ENCODE measurements at regions not wholly inside any gene's neighbourhood (a gene's known extent, or its start where the extent isn't known, plus 50 kb on each side); places are given as distances from the start of the nearest gene placed in this dataset.
"Not testable (repeated sequence)": the region's sequence is repeated elsewhere in the genome, so short reads cannot be mapped to it uniquely, and the experiment has no call there.

DNA sequence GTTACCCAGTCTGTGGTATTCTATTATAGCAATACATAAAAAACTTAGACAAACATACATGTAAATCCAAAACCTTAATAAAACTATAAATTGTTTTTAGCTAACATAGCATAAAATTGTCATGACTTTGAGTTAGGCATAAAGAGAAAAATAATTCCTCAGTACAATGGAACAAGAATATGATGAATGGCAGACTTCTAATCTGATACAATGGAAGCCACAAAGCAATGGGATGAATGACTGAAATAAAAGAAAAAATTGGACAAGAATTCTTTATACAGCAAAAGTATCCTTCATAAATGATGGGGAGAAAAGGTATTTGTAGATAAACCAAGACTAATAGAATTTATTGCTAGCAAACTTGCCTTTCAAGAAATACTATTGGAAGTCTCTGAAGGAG lies 524.2 kb downstream of the GABRG2 start:
- intact Hi-C loops (cut with DNase I; ENCODE audit: low total_unique reads) = no loop called here
- DNase-seq (ENCODE audit: low spot score in 2 of 2) = no peak

DNA sequence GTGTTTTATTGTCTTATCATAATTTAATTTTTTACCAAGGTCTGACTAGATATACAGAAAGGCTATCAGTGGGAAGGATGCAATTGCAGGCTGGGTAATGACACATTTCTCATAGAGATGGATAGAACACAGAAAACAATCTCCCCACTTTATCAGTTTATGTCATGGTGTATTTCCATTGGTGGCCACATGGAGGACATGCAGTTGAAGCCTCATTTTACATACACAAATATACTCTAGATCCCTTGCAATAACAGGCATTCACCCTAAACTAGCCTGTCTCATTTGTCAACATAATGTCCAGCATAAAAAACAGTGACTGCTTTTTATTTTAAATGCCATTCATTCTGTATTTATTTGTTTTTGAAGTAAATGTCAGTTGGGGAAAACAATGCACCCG lies 526.3 kb downstream of the GABRG2 start:
- DNase-seq (ENCODE audit: low spot score in 2 of 2) = no peak
- intact Hi-C loops (cut with DNase I; ENCODE audit: low total_unique reads) = no loop called here
- no peak for TF ChIP-seq POLR2A (IDR thresholded peaks at IDR 0.05)
- TF ChIP-seq, protein P1, sequence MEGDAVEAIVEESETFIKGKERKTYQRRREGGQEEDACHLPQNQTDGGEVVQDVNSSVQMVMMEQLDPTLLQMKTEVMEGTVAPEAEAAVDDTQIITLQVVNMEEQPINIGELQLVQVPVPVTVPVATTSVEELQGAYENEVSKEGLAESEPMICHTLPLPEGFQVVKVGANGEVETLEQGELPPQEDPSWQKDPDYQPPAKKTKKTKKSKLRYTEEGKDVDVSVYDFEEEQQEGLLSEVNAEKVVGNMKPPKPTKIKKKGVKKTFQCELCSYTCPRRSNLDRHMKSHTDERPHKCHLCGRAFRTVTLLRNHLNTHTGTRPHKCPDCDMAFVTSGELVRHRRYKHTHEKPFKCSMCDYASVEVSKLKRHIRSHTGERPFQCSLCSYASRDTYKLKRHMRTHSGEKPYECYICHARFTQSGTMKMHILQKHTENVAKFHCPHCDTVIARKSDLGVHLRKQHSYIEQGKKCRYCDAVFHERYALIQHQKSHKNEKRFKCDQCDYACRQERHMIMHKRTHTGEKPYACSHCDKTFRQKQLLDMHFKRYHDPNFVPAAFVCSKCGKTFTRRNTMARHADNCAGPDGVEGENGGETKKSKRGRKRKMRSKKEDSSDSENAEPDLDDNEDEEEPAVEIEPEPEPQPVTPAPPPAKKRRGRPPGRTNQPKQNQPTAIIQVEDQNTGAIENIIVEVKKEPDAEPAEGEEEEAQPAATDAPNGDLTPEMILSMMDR (IDR thresholded peaks at IDR 0.05) = no peak
- no peak for TF ChIP-seq POLR2AphosphoS5 (IDR thresholded peaks at IDR 0.05)
- H3K4me3 ChIP-seq = no peak overlapping the region
- no peak overlapping the region for H3K27ac ChIP-seq
- H3K9me3 ChIP-seq = no peaks in the 10 kb centered on the region
- H3K4me1 ChIP-seq = no peaks in the 10 kb centered on the region
- H3K27me3 ChIP-seq = no peaks in the 10 kb centered on the region
- no peaks in the 10 kb centered on the region for H3K36me3 ChIP-seq

More for the DNA sequence above, 524.2 kb downstream of the GABRG2 start:
- no peak overlapping the region for H3K27ac ChIP-seq
- H3K27me3 ChIP-seq = no peaks in the 10 kb centered on the region
- H3K36me3 ChIP-seq = no peaks in the 10 kb centered on the region
- TF ChIP-seq POLR2A (IDR thresholded peaks at IDR 0.05) (no peak), POLR2AphosphoS5 (IDR thresholded peaks at IDR 0.05) (no peak)
- TF ChIP-seq, protein P1 (IDR thresholded peaks at IDR 0.05) = no peak
- no peak overlapping the region for H3K4me3 ChIP-seq
- no peaks in the 10 kb centered on the region for H3K4me1 ChIP-seq
- H3K9me3 ChIP-seq = no peaks in the 10 kb centered on the region

DNA sequence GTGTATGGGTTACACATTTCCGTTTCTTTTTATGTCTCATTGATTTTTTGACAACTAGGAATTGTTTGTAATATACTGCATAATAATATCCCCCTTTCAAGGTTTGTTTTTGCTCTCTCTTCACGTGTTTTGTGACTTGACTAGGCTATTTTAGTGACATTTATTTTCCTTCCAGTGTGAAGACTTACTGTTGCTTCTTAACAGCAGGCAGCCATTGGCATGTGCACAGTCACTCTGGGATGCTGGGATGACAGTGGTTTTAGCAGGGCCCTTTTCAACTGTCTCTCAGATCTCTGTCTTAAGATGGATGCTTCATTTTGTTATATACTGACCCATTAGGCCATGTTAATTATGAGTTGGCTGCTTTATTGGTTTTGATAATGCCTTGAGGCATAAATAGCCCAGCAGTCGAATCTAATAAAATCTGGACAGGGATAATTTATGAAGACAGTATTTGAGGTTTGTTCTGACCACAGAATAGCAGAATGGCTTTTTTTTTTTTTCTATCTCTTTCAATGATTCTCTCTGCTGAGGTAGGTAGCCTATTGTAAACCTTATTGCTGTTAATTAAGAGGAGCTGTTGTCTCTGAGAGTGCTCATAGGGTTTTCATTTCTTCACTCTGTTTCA lies 536.0 kb downstream of the GABRG2 start:
- Histone ChIP-seq H3K27ac (no peak overlapping the region), H3K27me3 (no peaks in the 10 kb centered on the region), H3K36me3 (no peaks in the 10 kb centered on the region), H3K9me3 (peaks cover 0 to 11% of the 10 kb centered on the region in 2 donors), H3K4me3 (no peak overlapping the region), H3K4me1 (no peaks in the 10 kb centered on the region)
- TF ChIP-seq POLR2AphosphoS5 (IDR thresholded peaks at IDR 0.05) (no peak), POLR2A (IDR thresholded peaks at IDR 0.05) (no peak)
- TF ChIP-seq, protein P1 (IDR thresholded peaks at IDR 0.05) = no peak
- no peak for DNase-seq (ENCODE audit: low spot score in 2 of 2)
- intact Hi-C loops (cut with DNase I; ENCODE audit: low total_unique reads) = no loop called here

DNA sequence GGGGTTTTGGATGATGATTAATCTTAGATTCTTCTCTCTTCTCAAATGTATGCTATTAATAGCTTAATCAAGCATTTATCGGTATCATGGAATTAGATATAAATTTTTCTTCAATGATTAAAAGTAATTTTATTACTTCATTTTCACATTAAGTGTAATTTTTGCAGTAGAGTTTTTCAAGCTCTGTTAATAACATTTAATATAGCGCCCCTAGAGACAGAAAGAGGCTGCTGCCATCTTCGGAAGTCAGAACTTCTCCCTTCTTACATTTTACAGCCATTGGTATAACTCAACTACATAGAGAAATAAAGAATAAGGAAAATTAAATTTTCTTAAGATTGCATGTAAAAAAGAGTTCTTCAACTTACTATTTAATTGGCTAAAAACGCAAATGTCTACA lies 540.3 kb downstream of the GABRG2 start:
- intact Hi-C loops (cut with DNase I; ENCODE audit: low total_unique reads) = no loop called here
- Histone ChIP-seq H3K9me3 (no peaks in the 10 kb centered on the region), H3K4me3 (no peak overlapping the region), H3K27ac (no peak overlapping the region), H3K36me3 (no peaks in the 10 kb centered on the region), H3K27me3 (no peaks in the 10 kb centered on the region), H3K4me1 (no peaks in the 10 kb centered on the region)
- DNase-seq (ENCODE audit: low spot score in 2 of 2) = no peak
- TF ChIP-seq POLR2A (IDR thresholded peaks at IDR 0.05) (no peak), POLR2AphosphoS5 (IDR thresholded peaks at IDR 0.05) (no peak)
- TF ChIP-seq, protein P1 (IDR thresholded peaks at IDR 0.05) = no peak

DNA sequence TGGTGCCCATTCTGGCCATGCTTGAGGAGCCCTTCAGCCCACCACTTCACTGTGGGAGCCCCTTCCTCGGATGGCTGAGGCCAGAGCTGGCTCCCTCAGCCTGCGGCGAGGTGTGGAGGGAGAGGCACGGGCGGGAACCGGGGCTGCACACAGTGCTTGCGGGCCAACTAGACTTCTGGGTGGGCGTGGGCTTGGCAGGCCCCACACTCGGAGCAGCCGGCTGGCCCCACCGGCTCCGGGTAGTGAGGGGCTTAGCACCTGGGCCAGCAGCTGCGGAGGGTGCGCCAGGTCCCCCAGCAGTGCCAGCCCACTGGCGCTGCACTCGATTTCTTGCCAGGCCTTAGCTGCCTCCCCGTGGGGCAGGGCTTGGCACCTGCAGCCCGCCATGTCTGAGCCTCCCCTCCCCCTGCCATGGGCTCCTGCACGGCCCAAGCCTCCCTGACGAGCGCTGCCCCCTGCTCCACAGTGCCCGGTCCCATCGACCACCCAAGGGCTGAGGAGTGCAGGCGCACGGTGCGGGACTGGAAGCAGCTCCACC lies 554.2 kb downstream of the GABRG2 start:
- H3K9me3 ChIP-seq = peaks cover 15 to 17% of the 10 kb centered on the region in 2 donors
- H3K4me3 ChIP-seq; H3K27ac ChIP-seq; H3K27me3 ChIP-seq; DNase-seq (ENCODE audit: low spot score in 2 of 2); H3K4me1 ChIP-seq; intact Hi-C loops (cut with DNase I; ENCODE audit: low total_unique reads); H3K36me3 ChIP-seq: not testable (repeated sequence)

All from breast epithelium (tissue), 4 donors.